NCI-H1694 (cell line): ENCODE measurements at regions not wholly inside any gene's neighbourhood (a gene's known extent, or its start where the extent isn't known, plus 50 kb on each side); places are given as distances from the start of the nearest gene placed in this dataset.

Source experiments
- DNase-seq: peaks from one replicate; lab custom pipeline; 2025; lab: John Stamatoyannopoulos, UW

DNA sequence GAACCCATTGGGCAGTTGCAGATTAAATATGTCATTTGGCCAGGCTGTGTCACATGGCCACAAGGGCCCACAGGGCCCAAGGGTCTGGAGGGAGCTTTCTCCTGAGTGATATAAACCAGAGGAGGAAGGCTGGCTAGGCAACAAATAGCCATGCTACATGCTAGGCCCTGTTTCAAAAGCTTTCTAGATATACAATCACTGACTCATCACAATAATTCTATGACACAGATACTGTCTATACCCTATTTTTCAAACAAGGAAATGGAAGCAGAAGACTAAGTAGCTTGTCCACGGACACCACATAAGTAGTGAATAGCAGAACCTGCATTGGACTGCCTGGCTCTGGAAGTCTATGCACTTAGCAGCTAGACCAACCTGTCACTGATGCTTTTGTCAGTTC is 625.4 kb downstream of the NTRK3 start:
- DNase-seq: no peak

DNA sequence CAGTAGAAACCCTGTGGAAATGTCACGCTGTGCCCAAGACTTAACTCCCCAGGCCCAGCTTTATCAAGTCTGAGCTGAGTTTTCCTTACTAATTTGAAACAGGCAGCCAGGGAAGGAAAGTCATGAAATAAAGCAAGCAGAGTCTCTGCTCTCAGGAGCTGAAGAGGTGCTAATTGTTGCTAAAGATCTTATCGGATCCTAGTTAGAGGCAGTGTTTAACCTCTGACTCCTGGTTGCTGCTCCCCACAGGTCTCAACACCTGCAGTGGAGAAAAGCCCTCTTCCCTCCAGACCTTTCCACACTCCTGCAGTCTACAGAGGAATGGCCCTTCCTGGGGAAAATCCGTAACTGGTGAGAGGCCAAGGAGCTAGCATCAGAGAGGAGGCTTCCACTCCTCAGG is 628.2 kb downstream of the NTRK3 start:
- no peak for DNase-seq

DNA sequence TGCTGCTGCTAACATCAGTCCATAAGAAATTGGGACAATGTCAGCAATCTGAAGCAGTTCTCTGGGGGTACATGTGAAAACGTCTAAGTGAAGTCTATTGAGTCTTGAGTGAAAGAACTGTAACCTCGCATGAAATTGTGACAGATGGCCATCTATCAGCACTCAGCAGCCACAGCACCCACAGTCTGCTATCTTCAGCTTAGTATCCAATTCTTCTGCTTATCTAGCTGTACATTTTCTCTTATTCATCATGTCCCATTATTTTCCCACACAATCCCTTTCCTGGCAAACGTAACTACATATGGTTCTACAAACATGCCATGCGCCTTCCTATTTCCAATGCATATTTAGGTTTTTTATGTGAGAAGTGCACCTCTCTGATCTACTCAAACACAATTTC is 629.7 kb downstream of the NTRK3 start:
- DNase-seq: no peak

DNA sequence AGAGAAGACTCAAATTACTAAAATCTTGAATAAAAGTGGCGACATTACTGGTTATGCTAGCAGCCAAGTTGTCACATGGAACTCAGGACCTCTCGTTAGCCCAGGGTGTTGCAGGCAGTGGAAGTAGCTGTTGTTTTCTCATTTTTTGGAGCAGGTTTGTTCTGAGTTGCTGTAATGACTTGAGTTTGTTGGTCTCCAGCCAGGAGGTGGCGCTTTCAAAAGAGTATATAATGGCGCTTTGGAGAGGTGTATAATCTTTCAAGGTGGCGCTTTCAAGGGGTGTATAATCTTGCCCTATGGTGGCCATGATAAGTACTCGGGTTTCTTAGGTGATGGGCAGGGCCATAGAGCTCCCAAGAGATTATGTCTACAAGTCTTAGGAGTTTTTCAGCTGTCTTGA is 632.7 kb downstream of the NTRK3 start:
- DNase-seq: no peak

DNA sequence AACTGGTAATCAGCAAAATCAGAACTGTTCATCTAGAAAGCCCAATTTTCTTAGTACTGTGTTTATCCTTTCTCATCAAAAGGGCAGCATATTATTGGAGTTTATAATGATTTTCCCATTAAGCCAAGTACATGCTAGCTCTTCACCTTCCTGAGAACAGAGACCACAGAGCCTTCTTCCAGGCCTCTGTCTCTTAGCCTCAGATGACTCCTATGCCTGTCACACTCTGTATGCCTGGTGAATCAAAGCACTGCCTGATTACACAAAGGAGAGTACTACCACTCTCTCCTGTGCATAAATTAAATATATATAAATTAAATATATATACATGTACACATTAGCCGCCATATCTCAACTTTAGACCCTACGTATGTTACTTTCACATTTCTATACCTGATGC is 636.1 kb downstream of the NTRK3 start:
- DNase-seq: no peak

DNA sequence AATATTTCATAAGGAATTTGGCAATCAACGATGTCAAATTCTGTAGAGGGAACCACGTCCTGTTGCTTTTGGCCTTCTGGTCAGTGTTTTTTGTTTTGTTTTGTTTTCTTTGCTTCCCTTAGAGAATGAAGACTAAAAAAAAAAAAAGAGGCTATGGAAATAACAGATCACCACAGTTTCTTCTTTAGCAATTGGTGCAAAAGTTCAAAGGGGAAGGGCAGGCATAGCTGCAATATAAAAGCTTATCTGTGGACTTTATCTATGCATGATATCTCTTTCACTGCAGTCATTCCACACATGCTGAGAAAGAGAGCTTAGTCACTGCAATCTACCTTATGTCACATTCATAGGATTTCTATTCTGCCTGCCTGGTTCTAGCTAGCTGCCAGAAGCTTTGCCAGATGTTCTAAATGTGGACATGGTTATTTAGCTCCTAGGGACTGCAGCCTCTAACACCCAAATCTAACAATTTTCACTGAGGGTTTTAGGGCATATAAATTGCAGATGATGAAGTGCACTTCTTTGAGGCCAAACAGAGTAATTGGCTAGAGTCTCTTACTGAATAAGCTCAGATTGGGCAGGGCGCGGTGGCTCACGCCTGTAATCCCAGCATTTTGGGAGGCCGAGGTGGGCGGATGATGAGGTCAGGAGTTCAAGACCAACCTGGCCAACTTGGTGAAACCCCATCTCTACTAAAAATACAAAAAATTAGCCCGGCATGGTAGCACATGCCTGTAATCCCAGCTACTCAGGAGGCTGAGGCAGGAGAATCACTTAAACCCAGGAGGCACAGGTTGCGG is 637.2 kb downstream of the NTRK3 start:
- no peak for DNase-seq

DNA sequence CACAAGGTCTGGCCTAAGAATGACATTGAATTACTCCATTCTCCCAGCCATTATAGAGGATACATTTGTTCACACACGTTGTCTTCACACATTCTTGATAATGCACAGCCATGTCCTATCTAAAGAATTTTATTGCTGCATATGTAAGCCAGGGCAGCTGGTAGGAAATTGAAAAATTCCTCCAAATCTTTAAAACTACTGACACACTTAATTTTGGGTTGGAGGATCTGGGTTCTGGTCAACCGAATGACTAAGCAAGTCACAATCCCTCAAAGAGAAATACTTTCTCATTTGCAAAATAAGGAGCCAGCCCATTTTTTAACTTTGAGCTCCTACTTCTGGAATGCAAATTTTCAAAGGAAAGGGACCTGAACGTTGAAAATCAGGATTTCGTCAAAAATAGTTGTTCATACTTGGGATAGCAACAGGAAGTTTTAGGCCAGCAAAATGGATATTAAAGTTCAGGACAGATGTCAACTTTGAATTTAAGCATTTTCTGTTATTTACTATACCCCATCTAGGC is 638.3 kb downstream of the NTRK3 start:
- DNase-seq: no peak

DNA sequence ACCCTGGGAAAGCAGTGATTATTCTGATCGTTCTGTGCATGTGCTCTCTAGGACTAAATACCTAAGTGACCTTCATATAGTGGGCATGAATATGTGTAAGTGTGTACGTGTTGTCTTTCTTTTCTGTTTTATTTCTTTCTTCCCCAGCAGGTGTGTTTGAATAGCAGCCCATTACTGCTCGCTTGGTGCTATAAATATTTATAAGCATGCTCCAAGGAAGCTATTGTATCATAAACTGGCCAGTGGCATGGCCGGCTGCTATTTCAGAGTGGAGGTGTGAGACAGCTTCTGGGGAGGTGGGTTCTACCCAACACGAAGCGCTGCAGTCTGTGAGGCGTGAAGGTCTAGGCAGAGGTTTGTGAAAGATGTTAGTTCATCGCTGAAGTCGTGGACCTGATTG is 641.8 kb downstream of the NTRK3 start:
- DNase-seq: no peak

DNA sequence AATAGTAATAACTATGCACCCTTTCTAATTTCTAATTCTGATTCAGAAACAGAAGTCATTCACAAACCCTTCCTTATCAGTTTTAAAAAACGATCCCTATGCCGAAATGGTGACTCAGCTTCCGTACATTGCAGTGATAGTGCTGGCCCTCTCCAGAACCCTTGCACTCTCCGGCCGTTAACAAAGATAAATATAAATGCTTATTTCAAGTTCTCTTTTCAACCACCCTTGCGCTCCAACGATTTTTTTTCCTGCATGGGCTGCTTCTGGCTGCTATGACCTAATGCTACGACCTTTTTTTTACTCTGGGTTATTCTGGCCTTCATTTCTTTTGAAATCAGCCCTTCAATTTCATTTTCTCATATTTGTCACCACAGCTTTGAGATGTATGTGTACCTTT is 646.2 kb downstream of the NTRK3 start:
- no peak for DNase-seq

DNA sequence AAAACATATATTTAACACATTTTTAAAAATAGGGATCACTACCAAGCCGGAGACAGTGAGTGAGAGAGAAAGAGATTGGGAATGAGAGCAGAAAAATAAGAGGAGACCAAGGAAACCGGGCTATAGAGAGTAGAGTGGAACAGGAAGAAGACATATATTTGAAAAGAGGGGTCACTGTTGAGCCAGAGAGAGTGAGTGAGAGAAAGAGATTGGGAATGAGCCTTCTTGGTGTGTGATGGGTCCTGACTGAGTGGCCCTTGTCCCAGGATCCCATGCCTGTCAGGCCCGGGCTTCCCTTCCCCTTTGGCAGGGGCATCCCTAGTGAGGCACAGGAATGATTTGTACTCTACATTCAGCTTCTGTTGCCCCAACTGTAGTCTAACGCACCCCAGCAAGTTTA is 646.6 kb downstream of the NTRK3 start:
- no peak for DNase-seq

DNA sequence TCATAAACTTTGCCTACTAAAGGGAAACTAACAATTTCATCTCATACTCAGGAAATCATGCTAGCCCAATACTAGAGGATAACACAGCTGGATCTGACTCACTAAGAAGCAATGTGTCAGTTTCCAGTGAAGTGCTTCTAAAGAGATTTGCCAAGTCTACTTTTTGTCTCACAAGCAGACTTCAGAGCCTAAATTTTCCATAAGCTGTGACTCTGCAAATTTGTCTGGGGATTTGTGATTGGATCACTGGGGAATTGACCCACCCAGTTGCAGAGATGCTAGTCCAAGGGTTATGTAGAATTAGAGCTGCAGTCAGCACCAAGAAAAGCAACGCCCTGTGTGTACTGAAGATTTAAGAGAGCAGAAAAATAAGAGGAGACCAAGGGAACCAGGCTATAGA is 647.1 kb downstream of the NTRK3 start:
- no peak for DNase-seq

DNA sequence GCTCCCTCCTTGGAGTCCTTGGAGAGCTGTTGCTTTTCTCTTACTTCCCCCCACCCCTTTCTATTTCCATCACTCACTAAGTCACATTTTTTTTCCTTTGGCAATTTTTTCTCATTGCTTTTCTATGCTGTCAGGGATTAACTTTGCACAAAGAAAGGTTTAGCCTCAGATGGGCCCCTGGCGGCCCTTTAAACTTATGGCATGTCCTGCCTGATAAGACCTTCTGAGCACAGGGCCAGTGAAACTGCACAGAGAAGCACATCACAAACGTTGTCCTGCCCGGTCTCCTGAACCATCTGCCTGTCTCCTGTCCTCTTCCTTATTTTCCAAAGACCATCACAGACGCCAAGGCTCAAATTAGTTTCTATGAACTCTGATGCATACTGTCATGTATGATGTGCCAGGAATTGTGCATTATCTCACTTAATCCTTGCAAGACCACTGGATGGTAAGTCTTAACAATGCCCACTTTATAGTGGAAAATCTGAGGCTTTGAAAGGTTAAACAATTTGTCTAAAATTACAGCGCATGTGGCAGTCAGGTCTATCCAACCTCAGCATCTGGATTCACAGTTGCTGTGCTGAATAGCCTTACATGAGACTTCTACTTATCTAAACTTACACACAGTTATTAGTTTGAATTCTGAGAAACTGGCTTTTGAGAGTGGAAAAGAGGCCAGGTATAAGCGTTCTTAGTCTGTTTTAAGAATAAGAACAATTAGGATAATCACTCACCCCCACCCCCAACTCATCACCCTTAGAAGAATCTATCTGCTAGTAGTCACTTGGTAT is 648.1 kb downstream of the NTRK3 start:
- DNase-seq: no peak

DNA sequence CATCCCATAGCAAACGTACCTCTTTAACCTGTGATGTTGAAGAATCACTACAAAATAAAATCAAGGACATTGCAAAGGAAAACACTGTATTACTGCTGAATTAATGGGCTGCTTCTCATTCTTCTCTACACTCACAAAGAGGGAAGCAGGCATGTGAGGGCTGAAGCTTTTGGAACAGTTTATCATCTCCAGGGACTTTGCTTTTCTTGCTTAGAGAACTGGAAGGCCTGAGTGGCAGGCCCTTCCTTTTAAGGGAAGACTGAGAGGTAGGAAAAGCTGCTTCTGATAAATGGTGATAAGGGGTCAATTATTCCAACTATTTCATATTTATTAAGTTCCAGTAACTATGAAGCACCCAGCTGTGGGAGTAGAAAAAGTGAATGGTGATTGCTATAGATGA is 649.6 kb downstream of the NTRK3 start:
- DNase-seq: no peak

DNA sequence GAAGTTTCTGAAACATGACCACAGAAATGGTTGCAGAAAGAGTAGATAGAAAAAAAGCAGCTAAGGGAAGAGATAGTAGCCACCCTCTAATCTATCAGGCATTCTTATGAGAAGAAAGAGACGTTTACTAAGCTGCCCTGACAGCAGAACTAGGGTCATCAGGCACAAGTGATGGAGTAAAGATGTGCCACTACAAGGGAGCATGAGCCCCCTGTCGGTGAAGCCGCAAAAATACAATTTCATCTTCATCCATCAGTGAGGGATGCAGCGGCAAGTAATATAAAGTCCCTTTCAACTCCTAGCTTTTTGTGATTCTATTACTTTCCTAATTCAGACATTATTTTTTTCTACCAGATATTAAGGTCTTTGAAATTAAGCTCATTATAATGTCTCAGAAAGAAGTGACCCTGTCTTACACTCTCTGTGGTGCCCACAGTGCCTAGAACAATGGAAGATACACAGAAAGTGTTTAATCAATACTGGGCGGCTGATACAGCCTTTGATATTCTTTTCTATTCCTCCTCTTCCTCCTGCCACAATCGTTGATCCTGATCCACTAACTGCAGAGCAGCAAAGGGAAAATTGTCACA is 651.6 kb downstream of the NTRK3 start:
- no peak for DNase-seq

DNA sequence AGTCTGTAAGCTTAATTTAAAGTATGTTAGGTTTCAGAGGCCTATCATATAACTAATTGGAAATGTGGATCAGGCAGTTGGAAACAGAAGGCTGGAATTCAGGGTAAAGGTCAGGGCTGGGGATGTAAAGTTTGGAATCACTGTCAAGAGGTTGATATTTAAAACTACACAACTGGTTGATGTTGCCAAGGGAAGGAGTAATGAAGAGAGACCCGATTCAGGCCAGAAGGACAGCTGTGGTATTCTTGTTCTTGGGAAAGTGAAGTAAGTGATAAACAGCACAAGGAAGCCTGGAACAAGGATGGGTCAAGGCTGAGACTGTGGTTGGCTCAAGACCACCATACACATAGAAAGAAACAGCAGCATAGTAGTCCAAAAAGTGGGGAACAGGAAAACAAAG is 654.2 kb downstream of the NTRK3 start:
- no peak for DNase-seq

DNA sequence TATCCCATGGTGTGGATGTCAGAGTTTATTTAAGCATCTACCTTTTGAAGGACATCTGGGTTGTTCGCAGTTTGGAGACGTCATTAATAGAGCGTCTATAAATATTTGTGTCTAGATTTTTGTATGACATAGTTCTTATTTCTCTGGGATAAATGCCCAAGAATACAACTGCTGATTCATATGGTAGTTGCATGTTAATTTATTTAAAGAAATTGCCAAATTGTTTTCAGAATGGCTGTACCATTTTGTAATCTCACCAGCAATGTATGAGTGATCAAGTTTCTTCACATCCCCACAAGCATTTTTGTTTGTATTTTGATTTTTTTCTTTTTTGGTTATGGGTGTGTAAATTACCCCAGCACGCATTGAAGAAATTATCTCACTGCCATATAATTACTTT is 656.9 kb downstream of the NTRK3 start:
- no peak for DNase-seq

DNA sequence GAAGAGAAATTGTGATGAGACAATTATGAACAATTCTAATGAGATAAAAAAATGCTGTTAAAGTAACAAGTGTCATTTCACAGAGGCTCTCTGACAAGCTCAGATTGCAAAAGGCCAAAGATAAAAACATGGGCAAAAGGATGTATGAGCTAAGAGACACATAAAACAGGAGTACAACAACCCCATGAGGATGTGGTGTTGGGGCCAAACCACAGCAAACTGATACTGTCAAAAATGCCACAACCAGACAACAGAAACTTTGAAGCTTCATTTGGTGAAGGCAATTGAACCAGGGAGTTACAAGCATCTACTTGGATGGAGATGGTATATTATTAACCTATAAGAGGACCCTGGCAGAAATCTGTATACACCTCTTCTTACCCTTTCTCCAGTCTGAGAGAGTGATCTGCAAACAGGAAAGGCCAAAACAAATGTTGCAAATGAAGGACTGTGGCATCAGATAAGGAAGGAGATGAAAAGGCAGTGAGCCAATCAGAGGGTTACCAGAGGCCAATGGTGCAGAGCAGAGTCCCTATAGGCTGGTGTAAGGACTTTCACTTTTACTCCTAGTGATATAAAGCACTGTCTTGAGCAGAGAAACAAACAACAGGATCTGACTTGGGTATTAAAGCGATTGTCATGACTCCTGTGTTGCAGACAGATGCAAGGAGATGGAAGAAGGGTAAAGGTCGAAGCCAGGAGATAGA is 659.0 kb downstream of the NTRK3 start:
- DNase-seq: no peak

DNA sequence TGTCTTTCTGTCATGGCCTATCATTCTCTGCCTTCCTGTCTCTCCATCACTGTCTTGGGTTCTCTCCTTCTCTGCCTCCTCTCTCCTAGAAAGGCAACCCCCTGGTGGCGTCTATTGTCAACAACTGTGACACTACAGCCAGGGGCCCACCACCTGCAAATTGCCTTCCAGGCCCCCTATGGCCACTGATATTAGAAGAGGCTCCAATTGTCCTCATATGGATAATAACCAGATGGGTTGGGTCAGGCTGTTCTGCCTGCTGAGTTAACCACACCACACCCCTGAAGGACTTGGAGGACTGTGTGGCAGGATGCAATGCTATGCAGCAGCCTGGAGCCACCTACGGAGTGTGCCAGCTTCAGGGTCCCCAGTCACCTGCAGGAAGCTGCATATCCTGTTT is 665.0 kb downstream of the NTRK3 start:
- no peak for DNase-seq

DNA sequence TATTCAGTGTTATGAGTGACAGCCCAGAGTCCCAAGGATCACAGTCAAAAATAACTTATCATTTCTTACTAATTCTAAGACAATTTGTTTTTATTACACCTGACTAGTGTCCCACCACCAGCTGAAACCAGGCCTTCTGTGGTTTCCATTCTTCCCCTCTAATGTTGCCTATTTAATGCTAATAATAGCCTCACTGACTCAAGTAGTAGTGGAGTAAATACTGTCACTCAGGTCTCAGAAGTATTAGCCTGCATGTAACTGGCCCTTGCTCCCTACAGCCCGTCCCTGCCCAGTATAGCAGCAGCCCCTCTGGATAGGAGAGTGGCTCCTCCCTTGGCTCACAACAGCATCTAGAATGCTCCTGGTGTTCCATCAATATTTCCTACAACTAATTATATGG is 665.5 kb downstream of the NTRK3 start:
- DNase-seq: no peak

DNA sequence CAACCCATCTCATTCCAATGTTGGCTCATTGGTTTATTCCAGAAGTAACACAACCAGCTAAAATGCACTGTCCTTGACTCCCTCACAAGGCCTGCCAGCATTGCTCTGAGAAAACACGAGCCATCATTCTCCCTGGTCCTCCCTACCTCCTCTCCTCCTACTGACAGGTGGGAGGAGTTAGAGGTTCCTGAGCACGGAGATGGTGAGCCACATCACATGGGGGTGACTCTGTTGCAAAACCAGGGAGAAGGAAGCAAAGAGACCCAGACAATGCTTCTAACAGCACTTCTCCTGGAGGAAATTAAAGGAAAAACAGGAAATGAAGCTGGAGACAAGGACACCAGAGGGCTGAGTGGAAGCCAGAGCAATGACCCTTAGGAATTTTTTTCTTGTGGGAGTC is 667.4 kb downstream of the NTRK3 start:
- no peak for DNase-seq

DNA sequence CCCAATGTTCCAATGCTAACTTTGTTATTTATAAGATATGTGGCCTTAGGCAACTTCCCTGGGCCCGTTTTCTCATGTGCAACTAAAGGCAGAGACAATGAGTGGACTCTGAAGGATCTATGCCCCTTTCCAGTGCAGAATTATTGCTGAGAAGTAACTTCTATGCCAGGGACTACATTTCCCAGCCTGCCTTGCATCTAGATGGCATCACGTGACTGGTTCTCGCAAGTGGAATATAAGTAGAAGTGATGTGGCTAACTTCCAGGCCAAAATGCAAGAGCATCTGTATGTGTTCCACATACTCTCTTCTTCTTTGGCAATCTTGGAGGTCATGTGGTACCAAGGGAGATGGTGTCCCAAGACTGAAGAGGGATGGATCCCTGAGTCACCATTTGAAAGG is 674.4 kb downstream of the NTRK3 start:
- DNase-seq: no peak

DNA sequence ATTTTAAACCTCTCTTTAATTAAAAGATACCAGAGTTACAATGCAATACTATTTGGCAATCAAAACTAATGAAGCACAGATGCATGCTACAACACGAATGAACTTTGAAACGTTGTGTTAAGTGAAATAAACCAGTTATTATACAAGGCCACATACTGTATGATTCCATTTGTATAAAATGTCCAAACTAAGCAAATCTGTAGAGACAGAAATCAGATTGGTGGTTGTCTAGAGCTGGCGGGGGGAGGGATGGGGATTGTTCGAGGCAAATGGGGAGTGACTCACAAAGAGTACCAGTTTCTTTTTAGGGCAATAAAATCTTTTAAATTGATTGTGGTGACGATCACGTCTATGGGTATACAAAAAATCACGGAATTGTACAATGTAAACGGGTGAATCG is 677.0 kb downstream of the NTRK3 start:
- no peak for DNase-seq
